ENCODE measurements at regions not wholly inside any gene's neighbourhood (a gene's known extent, or its start where the extent isn't known, plus 50 kb on each side); places are given as distances from the start of the nearest gene placed in this dataset.

GRCh38 chr22:49523374-49524008 is 304.2 kb downstream of the BRD1 start:
- no peak overlapping the region for H3K4me3 ChIP-seq (ENCODE audit: control insufficient read depth, low read depth, low read length)
- DNase-seq (ENCODE audit: low read depth): no peak
- TF ChIP-seq CTCF (IDR thresholded peaks at IDR 0.05; ENCODE audit: control insufficient read depth, insufficient read depth, low read depth, low read length, missing control alignments): no peak

DNA sequence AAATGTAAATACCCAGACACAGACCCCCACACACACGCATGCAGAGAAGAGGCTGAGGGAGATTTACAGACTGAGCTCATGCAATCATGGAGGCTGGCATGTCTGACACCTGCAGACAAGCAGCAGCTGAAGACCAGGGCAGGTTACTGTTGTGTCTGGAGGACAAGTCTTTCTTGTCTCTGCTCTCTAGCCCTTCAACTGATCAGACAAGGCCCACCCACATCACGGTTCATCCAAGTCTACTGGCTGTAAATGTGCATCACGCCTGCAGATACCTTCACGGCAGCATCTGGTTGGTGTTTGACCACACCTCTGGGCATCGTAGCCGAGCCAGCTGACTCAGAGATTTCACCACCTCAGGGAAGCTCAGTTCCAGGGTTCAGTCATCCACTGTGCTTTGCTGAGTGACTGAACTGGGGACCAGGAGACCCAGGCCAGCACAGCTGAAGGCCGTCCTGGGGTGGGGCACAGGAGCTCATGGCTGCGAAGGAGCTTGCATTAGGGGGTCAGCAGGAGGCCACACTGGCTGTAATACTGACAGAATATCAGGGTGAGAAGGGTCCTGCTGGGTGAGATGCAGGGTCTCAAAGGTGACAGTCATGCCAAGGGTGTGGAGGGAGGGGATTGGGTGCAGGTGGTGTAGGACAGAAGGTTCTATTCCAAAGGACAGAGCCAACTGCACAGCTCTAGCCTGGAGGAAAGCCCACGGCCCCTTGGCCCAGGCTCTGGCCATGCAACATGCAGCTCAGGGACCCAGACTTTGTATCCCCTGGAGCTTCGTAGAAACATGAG is 304.9 kb downstream of the BRD1 start:
- no peak overlapping the region for H3K4me3 ChIP-seq (ENCODE audit: control insufficient read depth, low read depth, low read length)
- TF ChIP-seq CTCF (IDR thresholded peaks at IDR 0.05; ENCODE audit: control insufficient read depth, insufficient read depth, low read depth, low read length, missing control alignments): no peak
- no peak for DNase-seq (ENCODE audit: low read depth)

DNA sequence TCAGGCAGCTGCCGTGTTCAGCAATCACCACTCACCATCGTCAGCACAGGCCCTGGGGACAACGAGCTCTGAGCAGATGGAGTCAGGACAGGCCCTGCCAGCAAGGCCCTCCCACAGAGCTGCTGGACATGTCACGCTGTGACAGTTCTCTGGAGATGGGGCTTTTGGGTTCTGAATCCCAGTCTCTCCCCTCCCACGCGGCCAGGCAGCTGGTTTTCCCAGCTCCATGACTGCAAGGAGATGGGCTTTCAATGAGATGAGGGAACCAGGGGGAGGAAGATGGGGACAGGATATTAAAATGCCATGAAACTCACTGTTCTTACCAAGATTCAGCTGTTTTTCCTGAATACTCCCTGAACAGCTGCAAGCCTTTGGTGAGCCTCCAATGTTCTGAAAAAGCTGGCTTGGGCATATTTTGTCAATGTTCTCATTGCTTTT is 305.9 kb downstream of the BRD1 start:
- TF ChIP-seq CTCF (IDR thresholded peaks at IDR 0.05; ENCODE audit: control insufficient read depth, insufficient read depth, low read depth, low read length, missing control alignments): no peak
- DNase-seq (ENCODE audit: low read depth): no peak
- H3K4me3 ChIP-seq (ENCODE audit: control insufficient read depth, low read depth, low read length): no peak overlapping the region

- DNase-seq (ENCODE audit: low read depth): no peak
- no peak for TF ChIP-seq CTCF (IDR thresholded peaks at IDR 0.05; ENCODE audit: control insufficient read depth, insufficient read depth, low read depth, low read length, missing control alignments)
Measured at GRCh38 chr22:49519117-49519737, 308.4 kb downstream of the BRD1 start.

DNA sequence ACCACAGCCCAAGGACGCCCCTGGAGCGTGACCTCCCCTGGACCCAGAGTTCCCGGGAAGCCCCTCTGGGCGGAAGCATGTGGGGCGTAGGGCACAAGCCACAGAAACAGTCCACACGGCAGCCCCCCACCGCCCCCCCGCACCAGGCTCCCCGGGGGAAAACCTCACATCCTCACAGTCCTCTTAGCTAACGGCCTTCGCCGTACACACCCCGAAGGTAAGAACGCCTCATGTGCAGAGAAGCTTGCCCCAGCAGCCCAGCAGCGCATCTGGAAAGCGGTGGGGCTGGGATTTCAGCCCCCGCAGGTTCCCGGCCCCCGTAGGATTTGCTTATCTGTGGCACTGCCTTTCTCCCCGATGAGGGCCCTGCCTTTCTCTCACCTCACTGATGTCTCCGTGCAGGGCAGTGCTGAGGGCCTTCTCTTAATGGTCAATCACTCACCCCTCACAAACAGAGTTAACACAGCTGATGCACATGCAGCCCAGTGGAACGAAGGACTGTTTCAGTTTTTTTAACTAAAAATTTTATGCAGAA is 309.2 kb downstream of the BRD1 start:
- TF ChIP-seq CTCF (IDR thresholded peaks at IDR 0.05; ENCODE audit: control insufficient read depth, insufficient read depth, low read depth, low read length, missing control alignments): no peak
- H3K4me3 ChIP-seq (ENCODE audit: control insufficient read depth, low read depth, low read length): no peak overlapping the region
- no peak for DNase-seq (ENCODE audit: low read depth)

More at GRCh38 chr22:49519117-49519737, 308.4 kb downstream of the BRD1 start:
- no peak overlapping the region for H3K4me3 ChIP-seq (ENCODE audit: control insufficient read depth, low read depth, low read length)

DNA sequence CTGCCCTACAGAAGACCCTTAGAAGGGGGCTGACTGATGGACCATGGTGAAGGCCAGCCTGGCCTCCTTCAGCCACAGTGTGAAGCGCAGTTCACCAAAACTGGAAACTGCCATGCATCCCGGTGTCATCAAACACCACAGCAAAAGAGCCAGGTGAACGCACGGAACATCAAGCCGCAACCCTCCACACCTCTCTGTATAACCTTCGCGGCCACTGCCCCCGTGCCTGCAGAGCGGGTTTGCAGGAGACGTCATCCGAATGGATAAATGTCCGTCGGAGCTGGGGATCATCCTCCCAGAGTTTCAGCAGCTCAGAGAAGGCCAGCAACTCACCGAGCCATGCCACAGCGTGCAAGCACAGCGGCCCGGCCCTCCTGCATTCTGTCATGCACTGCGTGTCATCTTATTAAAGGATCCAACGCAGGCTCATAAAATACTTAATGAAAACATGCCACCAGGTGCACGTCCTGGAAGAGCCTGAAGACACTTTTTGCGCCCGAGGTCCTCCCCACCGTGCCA is 309.9 kb downstream of the BRD1 start:
- no peak for DNase-seq (ENCODE audit: low read depth)
- H3K4me3 ChIP-seq (ENCODE audit: control insufficient read depth, low read depth, low read length): no peak overlapping the region
- no peak for TF ChIP-seq CTCF (IDR thresholded peaks at IDR 0.05; ENCODE audit: control insufficient read depth, insufficient read depth, low read depth, low read length, missing control alignments)

All from AG09309 (cell line).